GM21717 (cell line): ENCODE measurements at regions not wholly inside any gene's neighbourhood (a gene's known extent, or its start where the extent isn't known, plus 50 kb on each side); places are given as distances from the start of the nearest gene placed in this dataset.
"Not testable (repeated sequence)": the region's sequence is repeated elsewhere in the genome, so short reads cannot be mapped to it uniquely, and the experiment has no call there.

ENCODE experiments used
- ATAC-seq: cut with Tn5 transposase; IDR thresholded peaks from one replicate; pipeline ENCODE4 v1.9.1; 2021; ENCODE audit warnings: mild to moderate bottlenecking, moderate library complexity; ENCODE audit not compliant: unreplicated experiment

GRCh38 chr6:134791243-134791843 lies 158.6 kb downstream of the ALDH8A1 start:
- ATAC-seq = not testable (repeated sequence)

- ATAC-seq = no peak
Measured at GRCh38 chr6:134787261-134787877, 162.5 kb downstream of the ALDH8A1 start.

- ATAC-seq = no peak
Measured at GRCh38 chr6:134784336-134784735, 165.6 kb downstream of the ALDH8A1 start.

- no peak for ATAC-seq
Measured at GRCh38 chr6:134778431-134778830, 171.5 kb downstream of the ALDH8A1 start.

- ATAC-seq = no peak
Measured at GRCh38 chr6:134774201-134774638, 175.7 kb downstream of the ALDH8A1 start.

DNA sequence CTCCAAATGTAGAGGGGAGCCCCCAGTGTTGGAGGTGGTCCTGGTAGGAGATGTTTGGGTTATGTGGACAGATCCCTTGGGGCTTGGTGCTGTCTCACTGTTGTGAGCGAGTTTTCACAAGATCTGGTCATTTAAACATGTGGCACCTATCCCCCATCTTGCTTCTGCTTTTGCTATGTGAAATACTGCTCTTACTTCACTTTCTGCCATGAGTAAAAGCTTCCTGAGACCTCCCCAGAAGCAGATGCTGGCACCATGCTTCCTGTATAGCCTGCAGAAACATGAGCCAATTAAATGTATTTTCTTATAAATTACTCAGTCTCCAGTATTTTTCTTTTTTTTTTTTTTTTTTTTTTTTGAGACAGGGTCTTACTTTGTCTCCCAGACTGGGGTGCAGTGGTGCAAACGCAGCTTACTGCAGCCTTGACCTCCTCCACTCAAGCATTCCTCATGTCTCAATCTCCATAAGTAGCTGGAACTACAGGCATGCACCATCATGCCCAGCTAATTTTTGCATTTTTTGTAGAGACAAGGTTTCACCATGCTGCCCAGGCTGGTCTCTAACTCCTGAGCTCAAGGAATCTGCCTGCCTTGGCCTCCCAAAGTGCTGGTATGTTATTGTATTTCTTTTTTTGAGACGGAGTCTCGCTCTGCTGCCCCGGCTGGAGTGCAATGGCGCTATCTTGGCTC lies 177.1 kb downstream of the ALDH8A1 start:
- no peak for ATAC-seq

GRCh38 chr6:134768931-134769330 lies 181.0 kb downstream of the ALDH8A1 start:
- no peak for ATAC-seq

DNA sequence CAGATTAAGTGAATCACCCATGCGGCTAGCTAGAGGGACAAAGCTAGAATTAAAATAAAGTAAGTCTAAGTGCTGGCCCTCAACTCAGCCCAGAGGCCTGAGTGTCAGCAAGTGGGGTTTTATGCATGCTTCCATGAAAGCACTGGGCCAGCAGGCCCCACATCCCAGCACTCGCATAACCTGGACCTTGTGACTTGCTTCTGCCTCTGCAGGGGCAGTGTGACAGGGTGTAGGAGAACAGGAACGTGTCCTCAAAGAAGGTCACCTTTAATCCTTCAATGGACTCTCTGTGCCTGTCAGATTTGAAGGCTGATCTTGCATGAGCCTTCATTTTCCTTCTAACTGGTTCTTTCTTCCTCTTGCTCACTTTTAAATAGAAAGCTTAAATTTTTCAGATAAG lies 183.4 kb downstream of the ALDH8A1 start:
- ATAC-seq = no peak

DNA sequence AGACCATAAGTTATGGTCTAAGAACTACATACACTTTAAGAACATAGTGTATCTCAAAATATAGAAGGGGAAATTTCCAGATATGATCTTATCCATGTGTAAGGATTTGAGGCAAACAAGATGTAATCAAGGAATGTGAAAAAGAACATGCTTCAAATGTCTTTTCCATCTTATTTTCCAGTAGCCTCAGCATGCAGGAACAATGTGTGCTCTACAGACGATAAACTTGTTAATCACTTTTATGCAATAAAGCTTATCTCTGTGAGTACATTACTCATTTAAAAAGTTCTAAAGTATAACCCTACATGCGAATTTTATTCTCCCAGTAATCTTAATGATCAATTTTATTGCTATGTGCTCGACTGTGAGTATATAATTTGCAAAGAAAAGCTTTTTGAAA lies 185.2 kb downstream of the ALDH8A1 start:
- ATAC-seq = no peak

- not testable (repeated sequence) for ATAC-seq
Measured at GRCh38 chr6:134763575-134763974, 186.3 kb downstream of the ALDH8A1 start.

DNA sequence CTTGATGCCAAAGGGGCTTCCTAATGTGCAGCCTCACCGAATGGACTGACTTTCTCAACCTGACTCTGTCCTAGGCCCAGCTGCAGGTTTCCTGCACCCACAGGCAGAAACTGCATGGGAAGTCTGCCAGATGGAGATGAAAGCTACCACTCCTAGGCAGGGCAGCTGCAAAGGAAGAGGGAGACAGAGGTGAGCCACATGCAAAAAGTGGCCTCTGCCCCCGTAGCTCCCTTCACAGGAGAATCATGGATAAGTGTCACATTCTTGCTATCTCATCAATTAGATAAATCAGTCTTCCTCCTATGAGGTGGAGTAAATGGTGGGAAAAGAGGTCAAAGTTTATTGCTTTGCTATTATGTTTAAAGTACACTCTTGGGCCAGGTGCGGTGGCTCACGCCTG lies 191.3 kb downstream of the ALDH8A1 start:
- no peak for ATAC-seq

- no peak for ATAC-seq
Measured at GRCh38 chr6:134757911-134758361, 192.0 kb downstream of the ALDH8A1 start.

DNA sequence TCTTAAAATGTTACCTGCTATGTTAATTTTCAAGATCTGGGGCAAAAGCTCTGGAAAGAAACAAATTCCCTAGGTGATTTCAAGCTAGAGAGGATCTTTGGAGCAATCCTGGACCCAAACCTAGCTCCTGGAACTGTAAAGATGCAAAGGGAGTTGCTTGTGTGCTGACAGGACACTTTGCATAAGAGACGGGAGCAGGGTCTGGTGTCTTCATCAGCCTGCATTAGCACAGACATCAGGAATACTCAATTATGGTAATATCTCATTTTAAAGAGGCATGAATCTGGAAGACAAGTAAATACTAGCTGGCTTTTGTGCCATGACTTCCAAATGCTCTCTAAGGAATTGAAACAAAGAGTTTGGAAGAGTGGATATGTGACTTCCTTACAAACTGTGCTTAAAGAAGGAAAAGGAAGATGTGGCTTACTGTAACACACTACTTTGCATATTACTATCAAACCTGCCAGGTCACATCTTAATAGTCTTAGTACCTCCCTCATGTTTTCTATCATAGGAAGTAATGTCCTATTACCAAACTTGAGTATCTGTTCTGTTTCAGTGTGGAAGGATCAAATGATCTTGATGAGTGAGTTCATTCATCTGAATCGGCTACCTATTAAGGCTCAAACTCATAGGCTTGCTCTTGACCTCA lies 193.4 kb downstream of the ALDH8A1 start:
- ATAC-seq = no peak

DNA sequence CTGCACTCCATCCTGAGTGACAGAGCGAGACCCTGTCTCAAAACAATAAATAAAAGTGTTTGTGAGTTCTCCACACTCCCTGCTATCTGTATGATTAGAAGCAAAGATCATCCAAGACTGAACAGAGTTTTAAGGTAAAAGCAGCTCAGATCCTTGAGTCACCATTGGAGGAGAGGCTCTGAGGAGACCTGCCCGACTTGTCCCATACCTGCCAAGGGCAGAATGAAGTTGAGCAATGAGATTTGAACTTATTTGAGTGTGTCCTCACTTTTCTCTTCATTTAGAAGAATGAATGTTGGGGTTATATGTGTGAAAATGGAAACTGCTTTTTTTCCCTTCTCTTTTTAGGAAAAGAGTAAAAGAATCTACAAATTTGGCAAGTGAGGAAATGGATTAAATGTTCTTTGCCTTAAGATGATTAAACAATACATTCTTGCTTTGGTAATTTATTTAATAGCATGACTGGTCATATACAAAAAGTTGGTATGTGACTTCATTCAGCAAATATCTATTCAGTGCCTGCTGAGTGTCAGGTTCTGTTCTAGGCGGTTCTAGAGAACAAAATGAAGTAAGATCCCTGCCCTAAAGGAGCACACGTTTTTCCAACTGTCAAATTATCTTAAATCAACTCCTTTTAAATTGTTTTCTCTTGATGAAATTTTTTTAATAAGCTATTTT lies 195.7 kb downstream of the ALDH8A1 start:
- ATAC-seq = no peak

GRCh38 chr6:134753001-134753400 lies 196.9 kb downstream of the ALDH8A1 start:
- no peak for ATAC-seq

DNA sequence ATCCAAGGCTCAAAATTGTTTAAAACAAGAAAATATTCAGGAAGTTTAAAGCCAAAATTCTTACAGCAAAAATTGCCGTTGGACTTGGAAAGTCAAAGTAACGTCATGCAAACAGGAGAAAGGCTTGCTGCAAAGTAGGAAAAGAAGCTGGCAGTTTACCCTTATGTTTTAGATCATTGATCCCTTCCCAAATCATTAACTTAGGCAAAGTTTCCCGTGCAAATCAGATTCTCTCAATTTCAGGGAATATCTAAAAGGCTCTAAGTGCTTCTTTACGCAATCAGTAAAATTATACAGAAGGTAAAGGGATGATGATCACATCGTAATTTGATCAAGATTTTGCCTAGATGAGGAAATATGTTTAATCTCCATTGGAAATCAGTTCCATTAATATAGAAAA lies 197.5 kb downstream of the ALDH8A1 start:
- ATAC-seq = no peak

- ATAC-seq = no peak
Measured at GRCh38 chr6:134750669-134751068, 199.2 kb downstream of the ALDH8A1 start.

DNA sequence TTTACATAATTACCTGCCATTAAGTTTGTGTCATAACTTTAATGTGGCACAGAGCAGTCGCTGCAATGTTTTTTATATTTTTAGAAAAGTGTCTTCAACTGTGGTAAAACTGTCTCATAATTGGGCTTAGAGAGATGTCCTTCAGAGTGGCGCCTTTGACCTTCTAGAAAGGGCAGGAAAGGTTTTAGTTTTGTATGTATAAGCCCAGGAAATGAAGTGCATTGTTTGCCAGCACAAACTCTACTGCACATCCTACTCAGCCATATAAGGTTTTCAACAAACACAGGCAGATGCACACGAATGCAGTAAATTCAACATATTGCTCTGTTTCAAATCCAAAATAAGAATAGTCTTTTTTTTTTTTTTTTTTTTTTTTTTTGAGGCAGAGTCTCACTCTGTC lies 201.4 kb downstream of the ALDH8A1 start:
- ATAC-seq = no peak

GRCh38 chr6:134747197-134747596 lies 202.7 kb downstream of the ALDH8A1 start:
- not testable (repeated sequence) for ATAC-seq

- ATAC-seq = no peak
Measured at GRCh38 chr6:134746140-134746539, 203.8 kb downstream of the ALDH8A1 start.

DNA sequence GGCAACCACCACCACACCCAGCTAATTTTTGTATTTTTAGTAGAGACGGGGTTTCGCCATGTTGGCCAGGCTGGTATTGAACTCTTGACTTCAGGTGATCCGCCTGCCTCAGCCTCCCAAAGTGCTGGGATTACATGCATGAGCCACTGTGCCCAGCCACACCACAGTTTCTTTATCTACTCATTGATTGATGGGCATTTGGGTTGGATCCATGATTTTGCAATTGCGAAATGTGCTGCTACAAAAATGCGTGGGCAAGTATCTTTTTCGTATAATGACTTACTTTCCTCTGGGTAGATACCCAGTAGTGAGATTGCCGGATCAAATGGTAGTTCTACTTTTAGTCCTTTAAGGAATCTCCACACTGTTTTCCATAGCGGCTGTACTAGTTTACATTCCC lies 204.7 kb downstream of the ALDH8A1 start:
- not testable (repeated sequence) for ATAC-seq
